ENCODE measurements at regions not wholly inside any gene's neighbourhood (a gene's known extent, or its start where the extent isn't known, plus 50 kb on each side); places are given as distances from the start of the nearest gene placed in this dataset.

- peak; percentile 39; the same call in 1 of the 2 replicates for TF ChIP-seq FOSL2 (IDR thresholded peaks at IDR 0.05; ENCODE audit: borderline replicate concordance, low read depth)
- peak; percentile 23; the same call in 1 of the 2 replicates for TF ChIP-seq PBX3 (IDR thresholded peaks at IDR 0.05)
Observed at GRCh38 chr5:96093890-96094381, 132.3 kb upstream of the ELL2 start (continued).

GRCh38 chr5:96093340-96093739 lies 131.7 kb upstream of the ELL2 start:
- Histone ChIP-seq H3K4me1 (ENCODE audit: control insufficient read depth in 1 of 2, insufficient read depth in 2 of 2, low read depth in 1 of 2, low read length in 1 of 2) (peaks cover 2 to 21% of the 10 kb centered on the region in 2 experiments; a peak in 3 of 4 replicates), H3K4me3 (ENCODE audit: low read depth in 2 of 2, low read length in 1 of 2) (no peak overlapping the region), H3K9ac (no peak overlapping the region), H3K9me3 (no peaks in the 10 kb centered on the region), H3K79me2 (ENCODE audit: insufficient read depth) (no peaks in the 10 kb centered on the region), H4K20me1 (ENCODE audit: insufficient read depth) (no peaks in the 10 kb centered on the region), H3K27ac (ENCODE audit: low read depth in 2 of 2, low read length in 1 of 2) (peak overlapping the region in 1 of 2 experiments; percentile 38; a peak in 1 of 4 replicates), H2AFZ (ENCODE audit: low read depth) (no peak overlapping the region), H3F3A (replicated peaks; ENCODE audit: insufficient read depth) (peaks cover 25% of the 10 kb centered on the region), H3K4me2 (no peak overlapping the region), H3K36me3 (replicated peaks in 1 of 2; ENCODE audit: control insufficient read depth in 1 of 2, insufficient read depth in 2 of 2, low read length in 1 of 2) (no peaks in the 10 kb centered on the region), H3K27me3 (ENCODE audit: insufficient read depth) (no peaks in the 10 kb centered on the region), H3K9me2 (no peaks in the 10 kb centered on the region)
- DNase-seq = no peak
- ChIA-PET POLR2A (no interaction called here), CTCF (no interaction called here)
- TF ChIP-seq NFIC (IDR thresholded peaks at IDR 0.05; ENCODE audit: borderline replicate concordance) (no peak), CTCF (IDR thresholded peaks at IDR 0.05) (no peak), TCF12 (IDR thresholded peaks at IDR 0.05) (no peak), EZH2phosphoT487 (IDR thresholded peaks at IDR 0.05; ENCODE audit: borderline replicate concordance, low read depth) (no peak), USF2 (IDR thresholded peaks at IDR 0.05; ENCODE audit: borderline replicate concordance, low read depth, low read length) (no peak), ELF1 (IDR thresholded peaks at IDR 0.05) (no peak), SMC3 (IDR thresholded peaks at IDR 0.05; ENCODE audit: low read depth, low read length) (no peak), MXI1 (IDR thresholded peaks at IDR 0.05; ENCODE audit: low read depth, low read length) (no peak), RAD21 (IDR thresholded peaks at IDR 0.05; ENCODE audit: low read length) (no peak), RFX5 (IDR thresholded peaks at IDR 0.05; ENCODE audit: low read length) (no peak), FOSL2 (IDR thresholded peaks at IDR 0.05; ENCODE audit: borderline replicate concordance, low read depth) (no peak), EP300 (IDR thresholded peaks at IDR 0.05; ENCODE audit: borderline replicate concordance in 1 of 2, low read depth in 1 of 2, low read length in 1 of 2) (no peak), GABPA (IDR thresholded peaks at IDR 0.05; ENCODE audit: low read depth) (no peak)
- WGBS (ENCODE audit: low lambda C conversion rate) = 98% methylated on average over 3 of the region's 3 CpGs

Measured in SK-N-SH (cell line).